Mucosa of descending colon (tissue), 3 donors: ENCODE measurements at regions not wholly inside any gene's neighbourhood (a gene's known extent, or its start where the extent isn't known, plus 50 kb on each side); places are given as distances from the start of the nearest gene placed in this dataset.

Experiments
- ATAC-seq: fragments of 200-7000 bp; cut with Tn5 transposase; one replicate; pipeline ENCODE4 v1.9.1; 2020; ENCODE audit warnings: mild to moderate bottlenecking, moderate library complexity
- DNase-seq, 3 donors: peaks; one replicate each; pipeline ENCODE4 v3.0.0-alpha.2; 2020
- H3K36me3 ChIP-seq: fragments of 200-600 bp; one replicate; pipeline ENCODE4 v1.8.0; 2021; ENCODE audit warnings: low read depth, mild to moderate bottlenecking
- H3K4me1 ChIP-seq: fragments of 200-600 bp; one replicate; pipeline ENCODE4 v1.8.0; 2021; ENCODE audit warnings: low read depth, mild to moderate bottlenecking
- H3K4me3 ChIP-seq: fragments of 200-600 bp; one replicate; pipeline ENCODE4 v1.8.0; 2021; ENCODE audit warnings: mild to moderate bottlenecking
- H3K9me3 ChIP-seq: fragments of 200-600 bp; one replicate; pipeline ENCODE4 v1.8.0; 2021; ENCODE audit warnings: mild to moderate bottlenecking
- intact Hi-C, 2 donors: fragments of 100-400 bp; cut with DNase I in 1 of 2; cut with micrococcal nuclease in 1 of 2; formaldehyde crosslinking; loops; one replicate each; pipeline versions ENCODE4 v1.11.0 to v1.11.1; 2022; cut with DNase I, micrococcal nuclease
- TF ChIP-seq, protein P1 (sequence below): fragments of 200-600 bp; IDR thresholded peaks from one replicate; pipeline ENCODE4 v1.8.0; 2022; ENCODE audit warnings: antibody characterized with exemption, mild to moderate bottlenecking
- donor health status: DM: no; HTN: no; CAD: no; lungs with moderate emphysema.
- donor health status: DM: no; HTN: no; CAD: no.
- donor health status: DM: no; HTN: yes; CAD: no.

DNA sequence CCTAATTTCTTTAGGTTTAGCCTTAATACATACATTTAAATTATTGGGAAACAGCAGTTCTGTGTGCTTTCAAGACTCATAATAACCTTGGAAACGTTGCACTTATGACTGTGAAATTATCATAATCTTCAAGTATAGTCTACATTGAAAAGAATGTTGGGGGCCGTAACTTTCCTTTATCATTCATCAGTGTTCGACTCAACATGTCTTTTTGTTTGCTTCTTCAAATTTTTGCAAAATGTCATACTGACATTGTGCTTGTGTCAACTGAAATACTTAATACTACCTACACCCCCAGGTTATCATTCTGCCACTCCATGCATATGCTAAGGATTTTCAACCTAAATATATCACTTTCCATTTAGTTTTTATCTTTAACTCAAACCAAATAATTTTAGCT lies 1562.9 kb downstream of the OLFM4 start:
- no peaks in the 10 kb centered on the region for H3K4me1 ChIP-seq
- intact Hi-C loops: no loop called here
- no peak overlapping the region for H3K4me3 ChIP-seq
- H3K9me3 ChIP-seq: peaks cover 26% of the 10 kb centered on the region
- TF ChIP-seq, protein P1, sequence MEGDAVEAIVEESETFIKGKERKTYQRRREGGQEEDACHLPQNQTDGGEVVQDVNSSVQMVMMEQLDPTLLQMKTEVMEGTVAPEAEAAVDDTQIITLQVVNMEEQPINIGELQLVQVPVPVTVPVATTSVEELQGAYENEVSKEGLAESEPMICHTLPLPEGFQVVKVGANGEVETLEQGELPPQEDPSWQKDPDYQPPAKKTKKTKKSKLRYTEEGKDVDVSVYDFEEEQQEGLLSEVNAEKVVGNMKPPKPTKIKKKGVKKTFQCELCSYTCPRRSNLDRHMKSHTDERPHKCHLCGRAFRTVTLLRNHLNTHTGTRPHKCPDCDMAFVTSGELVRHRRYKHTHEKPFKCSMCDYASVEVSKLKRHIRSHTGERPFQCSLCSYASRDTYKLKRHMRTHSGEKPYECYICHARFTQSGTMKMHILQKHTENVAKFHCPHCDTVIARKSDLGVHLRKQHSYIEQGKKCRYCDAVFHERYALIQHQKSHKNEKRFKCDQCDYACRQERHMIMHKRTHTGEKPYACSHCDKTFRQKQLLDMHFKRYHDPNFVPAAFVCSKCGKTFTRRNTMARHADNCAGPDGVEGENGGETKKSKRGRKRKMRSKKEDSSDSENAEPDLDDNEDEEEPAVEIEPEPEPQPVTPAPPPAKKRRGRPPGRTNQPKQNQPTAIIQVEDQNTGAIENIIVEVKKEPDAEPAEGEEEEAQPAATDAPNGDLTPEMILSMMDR: no peak
- ATAC-seq (no peak), DNase-seq (no peak)
- H3K36me3 ChIP-seq: no peaks in the 10 kb centered on the region

DNA sequence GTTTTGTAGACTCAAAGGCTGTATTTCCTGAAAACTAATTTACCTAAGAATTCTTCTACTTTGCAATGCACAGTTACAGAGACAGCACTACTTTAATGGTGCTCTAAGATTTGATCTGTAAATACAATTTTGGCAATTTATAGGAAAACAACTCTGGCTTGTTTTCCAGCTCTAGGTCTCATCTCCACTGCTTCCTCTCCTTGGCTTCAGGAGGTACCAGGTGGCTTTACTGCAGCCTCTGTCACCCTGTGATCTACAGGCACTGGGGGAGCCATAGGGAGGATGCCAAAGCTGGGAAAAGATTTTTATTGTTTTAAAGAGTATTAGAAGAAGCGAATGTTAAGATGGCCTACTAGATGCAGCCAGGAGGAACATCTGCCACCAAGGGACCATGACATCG lies 1563.6 kb downstream of the OLFM4 start:
- intact Hi-C loops: no loop called here
- no peak for DNase-seq
- Histone ChIP-seq H3K4me1 (no peaks in the 10 kb centered on the region), H3K4me3 (no peak overlapping the region), H3K36me3 (no peaks in the 10 kb centered on the region), H3K9me3 (peaks cover 22% of the 10 kb centered on the region)
- TF ChIP-seq, protein P1: no peak
- no peak for ATAC-seq

DNA sequence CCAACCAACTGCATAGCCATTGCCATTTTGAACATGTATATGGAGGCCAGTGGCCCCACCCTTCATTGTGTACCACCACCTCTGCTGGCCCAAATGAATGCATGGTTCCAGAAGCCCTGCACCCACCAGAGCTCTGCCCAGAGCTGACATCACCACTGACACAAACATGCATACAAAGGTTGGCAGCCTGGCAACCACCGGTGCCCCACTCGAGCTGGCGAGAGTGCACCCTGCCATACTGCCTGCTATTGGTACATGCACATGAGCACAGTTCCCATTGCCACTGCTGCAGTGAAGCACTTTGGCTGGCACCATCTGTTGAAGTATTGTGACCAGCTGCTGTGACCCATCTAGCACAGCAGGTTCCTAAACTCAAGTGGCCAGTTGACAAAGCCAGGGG lies 1564.9 kb downstream of the OLFM4 start:
- intact Hi-C loops: no loop called here
- TF ChIP-seq, protein P1: no peak
- peaks cover 19% of the 10 kb centered on the region for H3K9me3 ChIP-seq
- H3K4me1 ChIP-seq: no peaks in the 10 kb centered on the region
- H3K4me3 ChIP-seq: no peak overlapping the region
- DNase-seq (no peak), ATAC-seq (no peak)
- no peaks in the 10 kb centered on the region for H3K36me3 ChIP-seq

DNA sequence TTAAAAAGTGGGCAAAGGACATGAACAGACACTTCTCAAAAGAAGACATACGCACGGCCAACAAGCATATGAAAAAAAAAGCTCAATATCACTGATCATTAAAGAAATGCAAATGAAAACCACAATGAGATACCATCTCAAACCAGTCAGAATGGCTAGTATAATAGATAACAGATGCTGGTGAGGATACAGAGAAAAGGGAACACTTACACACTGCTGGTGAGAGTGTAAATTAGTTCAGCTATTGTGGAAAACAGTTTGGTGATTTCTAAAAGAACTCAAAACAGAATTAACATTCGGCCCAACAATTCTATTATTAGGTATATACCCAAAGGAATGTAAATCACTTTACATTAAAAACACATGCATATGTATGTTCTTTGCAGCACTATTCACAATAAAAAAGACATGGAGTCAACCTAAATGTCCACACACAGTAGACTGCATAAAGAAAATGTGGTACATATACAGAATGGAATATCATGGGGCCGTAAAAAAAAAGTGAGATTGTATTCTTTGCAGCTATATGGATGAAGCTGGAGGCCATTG lies 1569.0 kb downstream of the OLFM4 start:
- ATAC-seq (no peak), DNase-seq (no peak)
- Histone ChIP-seq H3K9me3 (peaks cover 21% of the 10 kb centered on the region), H3K36me3 (no peaks in the 10 kb centered on the region), H3K4me3 (no peak overlapping the region), H3K4me1 (no peaks in the 10 kb centered on the region)
- TF ChIP-seq, protein P1: no peak
- intact Hi-C loops: no loop called here

DNA sequence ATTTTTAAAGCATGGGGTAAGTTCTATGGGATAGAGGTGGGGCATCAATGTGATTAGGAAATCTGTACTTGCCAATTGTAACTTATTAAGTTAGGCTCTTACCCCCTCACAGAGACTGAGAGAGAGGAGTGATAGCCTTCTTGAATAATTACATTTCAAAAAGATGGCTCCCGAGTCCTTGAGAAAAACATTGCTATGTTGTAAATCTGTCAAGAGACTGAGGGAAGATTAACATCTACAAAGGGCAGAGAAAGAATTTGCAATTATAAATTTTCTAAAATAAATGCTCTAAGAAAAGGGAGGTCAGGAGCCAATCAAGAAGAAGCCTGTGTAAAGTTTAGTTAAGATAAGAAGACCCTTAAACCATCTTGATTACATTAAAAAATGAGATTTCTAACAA lies 1570.8 kb downstream of the OLFM4 start:
- H3K4me1 ChIP-seq: no peaks in the 10 kb centered on the region
- intact Hi-C loops: no loop called here
- H3K9me3 ChIP-seq: peaks cover 11% of the 10 kb centered on the region
- TF ChIP-seq, protein P1: no peak
- H3K4me3 ChIP-seq: no peak overlapping the region
- no peak for ATAC-seq
- H3K36me3 ChIP-seq: no peaks in the 10 kb centered on the region
- DNase-seq: no peak

DNA sequence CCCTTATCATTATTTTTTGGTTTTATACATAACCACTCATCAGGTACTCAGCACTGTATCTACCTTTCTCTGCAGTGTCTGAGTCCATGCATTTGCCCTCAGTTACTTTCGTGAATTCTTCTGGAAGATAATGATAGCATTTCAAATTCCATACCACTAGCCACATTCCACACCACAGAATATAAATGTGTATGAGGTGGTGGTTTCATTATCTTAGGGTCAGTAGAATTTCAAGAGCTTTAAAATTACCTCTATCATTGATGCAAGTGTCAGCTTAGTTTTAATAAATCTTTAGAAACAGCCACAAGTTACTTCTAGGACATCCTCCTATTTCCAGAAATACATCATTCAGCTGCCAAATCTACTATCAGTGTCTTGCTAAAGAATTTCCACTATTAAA lies 1578.3 kb downstream of the OLFM4 start:
- no peak for DNase-seq
- intact Hi-C loops: no loop called here
- ATAC-seq: no peak

More for the DNA sequence above, 1578.3 kb downstream of the OLFM4 start:
- Histone ChIP-seq H3K36me3 (no peaks in the 10 kb centered on the region), H3K9me3 (peaks cover 10% of the 10 kb centered on the region), H3K4me1 (no peaks in the 10 kb centered on the region), H3K4me3 (no peak overlapping the region)
- TF ChIP-seq, protein P1: no peak
